A673 (cell line): ENCODE measurements at regions not wholly inside any gene's neighbourhood (a gene's known extent, or its start where the extent isn't known, plus 50 kb on each side); places are given as distances from the start of the nearest gene placed in this dataset.
"Not testable (repeated sequence)": the region's sequence is repeated elsewhere in the genome, so short reads cannot be mapped to it uniquely, and the experiment has no call there.

Experiments
- CTCF ChIP-seq: fragments of 300-800, 200-600 bp; sonication (generic); conservative IDR thresholded peaks from 2 replicates; pipeline ENCODE4 v1.5.1; 2017; ENCODE audit warnings: low read depth, mild to moderate bottlenecking, antibody characterized with exemption, low read length, moderate library complexity, mixed read lengths
- EZH2 ChIP-seq: fragments of 200-600 bp; sonication (generic); IDR thresholded peaks from 2 replicates; pipeline ENCODE4 v1.6.1; 2017; ENCODE audit warnings: borderline replicate concordance, low read depth, mild to moderate bottlenecking, mixed read lengths, antibody characterized with exemption, low read length; ENCODE audit not compliant: poor library complexity, severe bottlenecking

DNA sequence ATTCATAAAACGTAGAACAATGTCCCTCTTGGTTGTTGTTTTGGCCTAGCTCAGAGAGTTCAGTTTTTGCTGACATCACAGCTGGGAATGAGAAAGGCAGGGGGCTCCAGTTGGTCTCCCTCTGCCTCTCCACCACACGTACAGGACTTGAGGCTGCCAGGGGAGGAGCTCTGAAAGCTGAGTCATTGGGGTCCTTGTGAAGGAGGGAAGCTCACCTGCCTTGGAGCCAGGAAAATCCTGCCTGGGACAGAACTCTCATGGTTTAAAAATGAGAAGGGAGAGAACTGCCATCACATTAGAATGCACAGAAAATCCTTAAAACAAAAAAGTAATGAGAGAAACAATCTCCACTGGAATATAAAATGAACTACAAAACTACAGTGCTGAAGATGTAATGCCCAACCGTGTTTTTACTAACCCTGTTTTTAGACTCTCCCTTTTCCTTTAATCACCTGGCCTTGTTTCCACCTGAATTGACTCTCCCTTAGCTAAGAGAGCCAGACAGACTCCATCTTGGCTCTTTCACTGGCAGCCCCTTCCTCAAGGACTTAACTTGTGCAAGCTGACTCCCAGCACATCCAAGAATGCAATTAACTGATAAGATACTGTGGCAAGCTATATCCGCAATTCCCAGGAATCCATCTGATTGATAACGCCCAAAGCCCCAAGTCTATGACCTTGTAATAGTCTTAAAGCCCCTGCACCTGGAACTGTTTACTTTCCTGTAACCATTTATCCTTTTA lies 58.6 kb upstream of the TARP start:
- TF ChIP-seq CTCF, EZH2: not testable (repeated sequence)
